Brain microvascular endothelial cell (primary cell): ENCODE measurements at regions not wholly inside any gene's neighbourhood (a gene's known extent, or its start where the extent isn't known, plus 50 kb on each side); places are given as distances from the start of the nearest gene placed in this dataset.

ENCODE experiments used
- DNase-seq: peaks from one replicate; pipeline ENCODE4 v3.0.0-alpha.2; 2020
- H3K27ac ChIP-seq: fragments of 250-450 bp; sonication (Bioruptor Pico); 2 replicates; pipeline ENCODE4 v1.5.1; 2020; ENCODE audit warnings: mild to moderate bottlenecking, moderate library complexity
- H3K27me3 ChIP-seq: fragments of 250-450 bp; sonication (Bioruptor Pico); replicated peaks from 2 replicates; pipeline ENCODE4 v1.5.1; 2020; ENCODE audit warnings: mild to moderate bottlenecking
- H3K36me3 ChIP-seq: fragments of 250-450 bp; sonication (Bioruptor Pico); replicated peaks from 2 replicates; pipeline ENCODE4 v1.5.1; 2020; ENCODE audit warnings: mild to moderate bottlenecking
- H3K4me3 ChIP-seq: 2 replicates; pipeline ENCODE4 v1.5.1; 2011; ENCODE audit warnings: low read depth, mild to moderate bottlenecking, control low read depth, low read length, moderate library complexity
- CTCF ChIP-seq: IDR thresholded peaks from 2 replicates; pipeline ENCODE4 v1.5.1; 2011; ENCODE audit warnings: low read depth, mild to moderate bottlenecking, moderate library complexity, low read length, control low read depth, inconsistent platforms; ENCODE audit errors: missing control alignments
- in situ Hi-C: cut with HindIII; loops from 2 replicates; pipeline ENCODE4 v1.10.0; 2017; ENCODE audit warnings: low sequenced_read_pairs, low pct_ligation_motif_present

DNA sequence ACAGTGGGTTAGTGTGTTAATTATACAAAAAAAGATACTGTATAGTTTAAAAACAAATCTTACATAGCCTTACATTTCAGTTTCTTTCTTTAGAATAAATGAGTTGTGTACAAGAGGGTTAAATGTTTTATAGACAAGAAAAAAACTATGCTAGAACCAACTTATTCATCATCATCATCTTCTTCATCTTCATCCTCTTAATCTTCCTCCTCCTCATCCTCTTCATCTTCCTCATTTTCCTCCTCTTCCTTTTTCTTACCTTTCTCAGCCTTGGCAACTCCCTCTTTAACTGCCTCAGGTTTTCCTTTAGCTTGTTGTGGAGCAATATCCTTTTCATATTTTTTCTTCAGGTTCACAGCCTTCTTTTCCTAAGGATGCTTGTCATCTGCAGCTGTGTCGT is 53.7 kb downstream of the RPS12 start:
- H3K27ac ChIP-seq = no peak overlapping the region
- DNase-seq = no peak
- in situ Hi-C loops = no loop called here
- no peak for TF ChIP-seq CTCF
- H3K36me3 ChIP-seq = no peaks in the 10 kb centered on the region
- H3K27me3 ChIP-seq = no peaks in the 10 kb centered on the region
- no peak overlapping the region for H3K4me3 ChIP-seq

DNA sequence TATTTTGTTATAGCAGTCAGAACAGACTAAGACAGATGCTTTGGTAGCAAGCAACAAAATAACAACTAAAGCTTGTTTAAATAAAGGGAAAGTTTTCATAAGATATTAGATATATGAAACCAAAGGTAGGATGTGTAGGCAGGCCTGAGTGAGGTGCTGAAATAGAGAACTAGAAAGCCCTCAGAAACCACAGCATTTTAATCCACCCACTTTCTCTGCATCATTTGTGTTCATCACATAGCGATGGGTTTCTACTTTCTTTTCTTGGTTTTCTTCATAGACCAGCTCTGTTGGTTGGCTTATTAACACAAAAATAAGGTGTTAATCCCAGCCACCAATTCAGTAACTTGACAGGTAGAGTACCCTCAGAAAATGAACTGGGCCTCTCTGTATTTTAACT is 58.6 kb downstream of the RPS12 start:
- no peak overlapping the region for H3K27ac ChIP-seq
- no peaks in the 10 kb centered on the region for H3K27me3 ChIP-seq
- H3K4me3 ChIP-seq = no peak overlapping the region
- no peak for DNase-seq
- in situ Hi-C loops = no loop called here
- no peak for TF ChIP-seq CTCF
- no peaks in the 10 kb centered on the region for H3K36me3 ChIP-seq

- in situ Hi-C loops = no loop called here
- TF ChIP-seq CTCF = no peak
- DNase-seq = no peak
- Histone ChIP-seq H3K36me3 (no peaks in the 10 kb centered on the region), H3K27ac (no peak overlapping the region), H3K27me3 (no peaks in the 10 kb centered on the region), H3K4me3 (no peak overlapping the region)
Observed at GRCh38 chr6:132877003-132877402, 62.6 kb downstream of the RPS12 start.

DNA sequence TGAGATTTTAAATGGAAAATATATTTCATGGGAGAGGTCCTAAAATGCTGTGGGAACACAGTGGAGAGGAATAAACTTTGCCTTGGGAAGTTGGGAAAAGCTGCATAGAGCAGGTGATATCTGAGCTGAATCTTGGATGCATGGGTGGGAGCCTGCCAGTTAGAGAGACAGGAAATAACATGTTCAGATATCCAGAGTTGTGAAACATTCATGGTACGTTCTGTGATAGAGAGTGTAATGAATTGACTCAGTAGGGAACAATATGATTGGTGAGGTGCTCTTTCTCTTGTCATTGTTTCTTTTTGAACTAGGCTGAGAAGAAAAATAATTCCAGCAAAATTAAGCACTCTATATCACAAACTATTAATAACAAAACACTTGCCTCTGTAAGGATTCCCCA is 72.8 kb downstream of the RPS12 start:
- no peaks in the 10 kb centered on the region for H3K36me3 ChIP-seq
- no peak for DNase-seq
- in situ Hi-C loops = no loop called here
- H3K27me3 ChIP-seq = no peaks in the 10 kb centered on the region
- no peak for TF ChIP-seq CTCF
- no peak overlapping the region for H3K4me3 ChIP-seq
- H3K27ac ChIP-seq = no peak overlapping the region

DNA sequence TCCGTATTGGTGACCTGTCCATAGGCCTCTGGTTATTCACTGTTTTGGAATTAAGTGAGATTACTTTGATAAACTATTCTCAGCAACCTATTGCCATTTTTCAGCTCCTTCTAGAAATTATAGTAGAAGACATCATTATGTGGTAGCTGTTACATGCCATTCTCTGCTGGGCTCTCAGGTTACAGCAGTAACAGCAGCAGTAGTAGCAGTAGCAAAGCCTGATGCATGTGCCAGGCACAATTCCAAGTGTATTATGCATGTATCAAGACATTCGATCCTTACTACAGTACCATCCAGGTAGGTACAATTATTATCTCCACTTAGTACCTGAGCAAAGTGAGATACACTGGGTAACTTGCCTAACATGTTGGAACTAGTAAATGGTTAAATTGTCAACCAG is 74.3 kb downstream of the RPS12 start:
- Histone ChIP-seq H3K27me3 (no peaks in the 10 kb centered on the region), H3K4me3 (no peak overlapping the region), H3K27ac (no peak overlapping the region), H3K36me3 (no peaks in the 10 kb centered on the region)
- in situ Hi-C loops = no loop called here
- DNase-seq = peak; percentile 5
- TF ChIP-seq CTCF = no peak

GRCh38 chr6:132892929-132893771 is 78.8 kb downstream of the RPS12 start:
- no peak for TF ChIP-seq CTCF
- in situ Hi-C loops = no loop called here
- Histone ChIP-seq H3K36me3 (no peaks in the 10 kb centered on the region), H3K27ac (no peak overlapping the region), H3K27me3 (no peaks in the 10 kb centered on the region), H3K4me3 (no peak overlapping the region)
- no peak for DNase-seq
